ENCODE measurements at regions not wholly inside any gene's neighbourhood (a gene's known extent, or its start where the extent isn't known, plus 50 kb on each side); places are given as distances from the start of the nearest gene placed in this dataset.
"Not testable (repeated sequence)": the region's sequence is repeated elsewhere in the genome, so short reads cannot be mapped to it uniquely, and the experiment has no call there.

GRCh38 chr7:106448992-106449859, 164.4 kb upstream of the NAMPT start:
- no peak for DNase-seq (ENCODE audit: low spot score)

- no peak for DNase-seq (ENCODE audit: low spot score)
These were observed 163.7 kb upstream of the NAMPT start for GRCh38 chr7:106448346-106448991.

- no peak for DNase-seq (ENCODE audit: low spot score)
These were observed 162.6 kb upstream of the NAMPT start for GRCh38 chr7:106447318-106447847.

- DNase-seq (ENCODE audit: low spot score): not testable (repeated sequence)
These were observed 160.6 kb upstream of the NAMPT start for GRCh38 chr7:106445366-106445765.

GRCh38 chr7:106444068-106444655, 159.4 kb upstream of the NAMPT start:
- DNase-seq (ENCODE audit: low spot score): no peak

- DNase-seq (ENCODE audit: low spot score): no peak
These were observed 158.4 kb upstream of the NAMPT start for GRCh38 chr7:106443156-106443555.

GRCh38 chr7:106442476-106442875, 157.7 kb upstream of the NAMPT start:
- DNase-seq (ENCODE audit: low spot score): no peak

- not testable (repeated sequence) for DNase-seq (ENCODE audit: low spot score)
These were observed 156.6 kb upstream of the NAMPT start for GRCh38 chr7:106441343-106441742.

- not testable (repeated sequence) for DNase-seq (ENCODE audit: low spot score)
These were observed 152.2 kb upstream of the NAMPT start for GRCh38 chr7:106436933-106437332.

GRCh38 chr7:106433377-106433776, 148.6 kb upstream of the NAMPT start:
- no peak for DNase-seq (ENCODE audit: low spot score)

- DNase-seq (ENCODE audit: low spot score): no peak
These were observed 146.0 kb upstream of the NAMPT start for GRCh38 chr7:106430535-106431455.

- DNase-seq (ENCODE audit: low spot score): no peak
These were observed 145.3 kb upstream of the NAMPT start for GRCh38 chr7:106430103-106430502.

- no peak for DNase-seq (ENCODE audit: low spot score)
These were observed 142.0 kb upstream of the NAMPT start for GRCh38 chr7:106426803-106427202.

- peak; percentile 90 for DNase-seq (ENCODE audit: low spot score)
These were observed 140.4 kb upstream of the NAMPT start for GRCh38 chr7:106425017-106425719.

- DNase-seq (ENCODE audit: low spot score): no peak
These were observed 139.8 kb upstream of the NAMPT start for GRCh38 chr7:106424476-106425016.

- DNase-seq (ENCODE audit: low spot score): no peak
These were observed 139.2 kb upstream of the NAMPT start for GRCh38 chr7:106423821-106424475.

- no peak for DNase-seq (ENCODE audit: low spot score)
These were observed 138.3 kb upstream of the NAMPT start for GRCh38 chr7:106423111-106423510.

GRCh38 chr7:106421181-106421762, 136.5 kb upstream of the NAMPT start:
- peak; percentile 85 for DNase-seq (ENCODE audit: low spot score)

- no peak for DNase-seq (ENCODE audit: low spot score)
These were observed 136.0 kb upstream of the NAMPT start for GRCh38 chr7:106420736-106421135.

GRCh38 chr7:106420210-106420609, 135.4 kb upstream of the NAMPT start:
- DNase-seq (ENCODE audit: low spot score): no peak

All from ureter (tissue), 1 donor.